Left kidney (tissue), 1 donor: ENCODE measurements at regions not wholly inside any gene's neighbourhood (a gene's known extent, or its start where the extent isn't known, plus 50 kb on each side); places are given as distances from the start of the nearest gene placed in this dataset.

Experiments used
- DNase-seq: peaks from one replicate; pipeline ENCODE4 v3.0.0-alpha.2; 2013

DNA sequence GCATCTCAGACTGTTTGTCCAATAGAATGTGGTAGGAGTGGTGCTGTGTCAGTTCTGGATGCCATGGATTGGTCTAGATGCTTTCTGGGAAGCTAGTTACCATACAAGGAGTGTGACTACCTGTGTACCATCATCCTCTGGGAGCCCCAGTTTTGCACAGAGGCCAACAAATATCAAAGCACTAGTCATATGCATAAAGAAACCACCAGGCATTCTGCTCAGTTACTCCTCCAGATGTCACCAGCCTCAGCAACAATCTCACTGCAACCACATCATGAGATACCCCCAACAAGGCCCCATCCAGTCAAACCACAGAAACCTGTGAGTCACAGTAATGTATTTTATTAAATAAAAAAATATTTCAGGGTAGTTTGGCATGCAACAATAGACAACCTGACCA lies 435.8 kb upstream of the CPEB2 start:
- no peak for DNase-seq

DNA sequence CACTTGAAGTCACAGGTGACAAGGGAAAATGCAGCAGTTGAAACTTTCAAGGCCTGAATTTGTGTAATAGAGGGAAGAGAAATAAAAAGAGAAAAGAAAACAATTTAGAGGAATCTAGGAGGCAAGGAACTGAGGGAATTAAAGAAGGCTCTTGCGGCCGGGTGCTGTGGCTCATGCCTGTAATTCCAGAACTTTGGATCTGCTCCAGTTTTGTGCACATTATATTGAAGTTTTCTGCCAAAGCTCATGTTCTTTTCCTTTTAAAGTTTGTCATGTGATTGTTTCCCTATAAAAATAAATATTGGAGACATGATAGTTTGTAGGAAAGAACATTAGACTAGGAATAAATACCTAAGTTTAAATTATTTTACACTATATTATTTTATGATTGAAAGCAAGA lies 433.9 kb upstream of the CPEB2 start:
- DNase-seq = no peak

DNA sequence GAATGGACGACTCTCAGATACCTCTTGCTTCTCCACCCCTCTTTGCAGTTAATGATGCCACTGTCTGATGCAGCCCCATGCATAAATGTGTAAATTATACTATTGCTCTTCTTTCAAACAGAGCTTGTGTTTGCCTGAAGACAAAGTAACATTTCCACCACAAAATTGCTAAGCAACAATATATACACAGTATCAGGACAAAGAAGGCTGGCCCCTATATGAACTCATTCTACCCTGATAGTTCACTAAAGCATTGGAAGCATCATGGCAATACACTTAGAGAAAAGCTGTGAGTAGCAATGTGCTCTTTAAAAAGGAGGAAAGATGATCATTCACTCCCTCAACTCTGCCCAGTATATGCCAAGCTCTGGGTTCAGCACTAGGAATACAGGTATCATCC lies 427.0 kb upstream of the CPEB2 start:
- no peak for DNase-seq

DNA sequence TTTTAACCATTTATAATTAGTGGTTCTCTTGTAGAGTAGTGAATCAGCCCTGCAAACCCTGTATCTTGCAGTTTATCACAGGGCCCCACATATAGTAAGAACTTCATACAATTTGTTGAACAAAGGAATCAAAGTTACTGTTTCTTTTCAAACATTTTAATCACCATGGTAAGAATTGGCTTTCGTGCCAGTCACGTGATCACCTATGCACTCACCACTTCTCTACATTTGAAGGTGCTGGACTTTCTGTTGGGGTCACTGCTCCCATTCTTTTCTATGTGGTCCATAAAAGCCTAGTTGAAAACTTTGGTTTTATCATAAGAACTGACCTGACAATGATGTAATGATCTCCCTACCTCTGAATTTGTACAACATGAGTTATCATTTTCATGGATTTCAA lies 426.4 kb upstream of the CPEB2 start:
- DNase-seq = no peak

DNA sequence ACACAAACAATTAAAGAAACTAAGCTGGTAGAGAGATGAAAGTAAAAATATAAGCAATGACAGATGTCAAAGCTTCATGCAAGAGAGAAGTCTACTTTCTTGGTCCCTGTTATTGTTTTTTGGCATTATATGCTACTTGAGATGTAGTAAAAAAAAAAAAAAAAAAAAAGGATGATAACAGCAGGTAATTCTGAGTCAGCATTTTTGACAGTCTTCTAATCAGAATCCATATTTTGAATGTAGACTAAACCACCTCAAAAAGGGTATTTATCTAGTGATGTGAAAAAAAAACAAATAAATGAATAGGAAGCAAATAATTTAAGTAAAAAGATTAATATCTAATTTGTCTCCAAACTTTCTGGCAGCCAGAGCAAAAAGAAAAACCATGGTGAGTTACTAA lies 422.2 kb upstream of the CPEB2 start:
- DNase-seq = no peak

DNA sequence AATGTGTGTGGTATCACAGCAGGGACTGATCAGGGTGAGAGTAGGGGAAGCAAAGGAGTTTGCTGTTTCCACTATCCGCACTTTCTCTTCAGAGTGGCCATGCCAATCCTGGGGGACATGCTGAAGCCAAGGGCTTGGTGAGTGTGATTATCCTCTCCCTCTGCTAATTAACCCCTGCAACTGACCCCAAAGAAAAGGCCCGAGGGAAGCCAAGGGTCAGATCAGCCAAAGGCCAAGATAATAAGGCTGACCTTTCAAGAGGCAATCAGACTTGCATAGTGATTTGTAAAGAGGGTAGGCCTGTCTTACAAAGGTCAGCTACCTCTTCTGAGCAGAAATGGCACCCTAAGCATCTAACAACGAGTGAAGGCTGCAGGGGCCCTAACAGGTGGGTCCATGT lies 420.5 kb upstream of the CPEB2 start:
- DNase-seq = no peak

DNA sequence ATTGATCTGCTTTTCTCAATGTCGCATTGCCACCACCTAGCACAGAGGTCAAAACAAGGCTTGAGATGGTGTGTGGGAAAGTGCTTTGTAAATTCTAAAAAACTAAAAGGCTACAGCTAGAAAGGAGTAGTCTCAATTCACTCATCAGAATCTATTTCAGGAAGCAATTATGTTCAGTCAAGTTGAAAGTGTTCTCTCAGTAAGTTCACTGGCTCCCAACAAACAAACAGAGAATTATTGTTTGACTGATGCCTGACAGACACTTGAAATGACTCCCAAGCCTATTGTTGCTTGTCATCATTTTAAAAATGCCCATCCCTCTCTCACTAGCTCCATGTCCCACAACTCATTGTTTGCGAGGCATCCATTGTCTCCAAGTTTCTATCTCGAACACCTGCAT lies 419.6 kb upstream of the CPEB2 start:
- DNase-seq = no peak

DNA sequence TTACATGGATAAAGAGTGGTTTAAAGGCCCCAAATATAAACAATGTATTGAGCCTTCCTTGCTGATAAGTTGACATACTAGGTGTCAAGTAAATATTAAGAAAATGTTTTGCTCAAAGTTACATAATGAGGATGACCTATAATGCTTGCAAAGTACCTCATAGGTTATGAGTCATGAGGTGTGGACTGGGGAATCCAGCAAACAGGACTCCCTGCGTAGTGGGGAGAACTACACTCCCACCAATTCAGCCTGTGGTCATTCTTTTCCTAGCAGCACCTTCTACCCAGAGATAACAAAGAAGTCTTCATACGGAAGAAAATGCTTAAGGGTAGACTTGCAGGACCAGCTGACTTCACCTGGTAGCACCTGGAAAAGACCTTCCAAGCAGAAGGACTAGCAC lies 418.9 kb upstream of the CPEB2 start:
- DNase-seq = no peak

DNA sequence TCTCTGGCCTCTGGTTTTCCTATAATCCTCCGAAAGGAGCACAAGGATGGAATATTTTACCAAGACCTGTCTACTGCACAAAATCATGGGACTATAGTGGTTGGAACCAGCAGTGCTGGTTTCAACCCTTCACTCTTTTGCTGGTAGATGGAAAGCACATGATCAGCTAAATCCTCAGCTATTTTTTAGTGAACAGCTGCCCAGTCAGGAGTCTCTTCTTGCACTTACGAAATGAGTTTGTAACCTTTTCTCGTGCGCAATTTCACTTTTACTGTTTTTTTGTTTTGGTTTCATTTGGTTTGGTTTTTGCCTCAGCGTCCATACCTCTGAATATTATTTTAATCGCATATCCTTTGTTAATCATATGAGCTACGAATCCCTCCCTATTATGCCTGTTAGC lies 418.5 kb upstream of the CPEB2 start:
- DNase-seq = no peak

DNA sequence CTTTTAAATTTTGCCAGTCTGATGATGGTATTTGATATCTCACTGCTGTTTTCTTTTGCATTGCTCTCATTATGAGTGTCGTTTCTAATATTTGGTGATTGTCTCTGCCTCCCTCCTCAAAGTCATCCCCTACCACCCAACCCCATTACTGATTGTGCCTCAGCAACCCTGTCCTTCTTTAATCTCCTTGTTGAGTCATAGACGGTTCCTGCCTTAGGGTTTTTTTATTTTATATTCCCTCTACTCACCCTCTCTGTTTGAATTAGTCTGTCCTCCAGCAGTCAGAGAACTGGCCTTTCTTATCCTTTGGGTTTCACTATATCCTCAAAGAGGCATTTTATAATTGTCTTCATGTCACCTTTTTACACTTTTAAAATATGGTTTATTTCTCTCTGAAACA lies 409.3 kb upstream of the CPEB2 start:
- DNase-seq = no peak

DNA sequence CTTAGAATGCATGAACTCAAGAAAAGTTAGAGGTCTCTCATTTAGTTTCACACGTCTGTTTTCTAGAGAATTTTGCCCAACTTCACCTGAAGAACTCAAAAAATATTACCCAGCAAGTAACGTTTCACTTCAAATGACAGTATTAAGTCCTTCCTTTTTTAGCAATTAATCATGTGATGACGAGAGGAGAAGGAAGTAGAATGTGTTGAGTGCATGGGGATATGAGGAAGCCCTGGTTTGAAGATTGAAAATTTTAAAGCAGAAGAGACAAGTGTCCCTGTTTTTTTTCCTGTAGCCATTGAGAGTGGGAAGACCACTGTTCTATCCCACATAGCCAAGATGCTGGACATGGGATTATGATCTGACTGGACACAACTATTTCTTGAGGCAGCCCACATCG lies 406.3 kb upstream of the CPEB2 start:
- DNase-seq = no peak

DNA sequence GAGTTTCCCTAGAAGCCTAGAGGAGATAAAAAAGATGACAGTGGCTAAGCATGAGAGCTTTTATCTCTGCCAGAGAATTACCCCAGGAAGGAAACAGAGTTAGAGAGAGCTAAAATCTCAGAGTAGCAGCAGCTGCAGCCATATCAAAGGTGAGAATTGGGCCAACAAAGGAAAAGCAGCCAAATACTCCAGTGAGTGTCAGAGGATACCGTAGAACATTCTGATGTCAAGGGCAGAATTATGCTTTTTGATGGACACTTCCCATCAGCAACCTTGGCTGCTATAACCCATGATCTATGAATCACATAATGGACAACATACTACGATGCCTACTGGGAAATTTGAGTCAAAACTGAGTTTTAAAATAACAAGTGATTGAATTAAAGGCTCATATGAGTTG lies 405.8 kb upstream of the CPEB2 start:
- no peak for DNase-seq

DNA sequence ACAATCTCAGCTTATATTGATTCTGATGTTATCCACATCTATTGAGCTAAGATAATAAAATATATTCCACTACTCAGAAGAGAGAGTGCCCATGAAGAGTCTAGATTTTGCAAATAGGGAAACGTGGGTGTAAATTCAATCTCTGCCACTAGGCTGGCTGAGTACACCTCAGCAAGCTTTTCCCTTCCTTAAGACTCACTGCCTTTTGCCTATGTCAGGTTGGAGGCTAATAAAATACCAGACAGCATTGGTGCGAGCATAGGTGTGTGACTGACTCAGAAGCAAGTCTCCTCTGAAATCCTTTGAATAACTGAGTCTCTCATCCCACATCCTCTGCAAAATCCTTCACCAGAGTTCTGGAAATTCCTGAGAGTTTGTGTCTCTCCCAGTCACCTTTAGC lies 405.4 kb upstream of the CPEB2 start:
- DNase-seq = no peak

DNA sequence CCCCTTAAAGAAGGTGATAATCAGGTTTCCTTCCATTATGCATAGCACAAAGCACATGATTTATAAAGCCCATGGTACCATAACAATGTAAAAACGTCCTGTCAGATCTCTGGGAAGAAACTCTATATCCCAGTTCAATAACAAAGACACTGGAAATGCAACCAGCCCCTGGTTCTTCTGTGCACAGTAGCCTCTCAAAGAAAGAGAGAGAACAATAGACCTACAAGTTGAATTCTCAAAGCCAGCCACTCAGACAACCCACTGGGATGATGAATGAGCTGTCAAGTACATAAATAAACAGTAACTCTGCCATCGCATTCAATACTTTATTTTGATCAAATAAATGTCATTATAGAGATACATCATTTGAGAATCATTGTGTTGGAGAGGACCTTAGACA lies 400.1 kb upstream of the CPEB2 start:
- DNase-seq = no peak

DNA sequence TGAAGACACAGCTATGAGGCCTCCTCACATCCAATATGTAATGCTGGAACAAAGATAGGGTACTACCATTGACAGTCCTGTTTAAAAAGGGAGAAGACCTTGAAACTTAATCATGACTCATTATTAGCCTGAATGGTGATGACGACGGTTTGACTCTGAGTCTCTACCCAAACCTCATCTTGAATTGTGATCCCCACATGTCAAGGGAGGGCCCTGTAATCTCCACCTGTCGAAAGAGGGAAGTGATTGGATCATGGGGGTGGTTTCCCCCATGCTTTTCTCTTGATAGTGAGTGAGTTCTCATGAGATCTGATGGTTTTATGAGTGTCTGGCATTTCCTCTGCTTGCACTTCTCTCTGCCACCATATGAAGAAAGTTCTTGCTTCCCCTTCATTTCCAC lies 395.3 kb upstream of the CPEB2 start:
- no peak for DNase-seq

DNA sequence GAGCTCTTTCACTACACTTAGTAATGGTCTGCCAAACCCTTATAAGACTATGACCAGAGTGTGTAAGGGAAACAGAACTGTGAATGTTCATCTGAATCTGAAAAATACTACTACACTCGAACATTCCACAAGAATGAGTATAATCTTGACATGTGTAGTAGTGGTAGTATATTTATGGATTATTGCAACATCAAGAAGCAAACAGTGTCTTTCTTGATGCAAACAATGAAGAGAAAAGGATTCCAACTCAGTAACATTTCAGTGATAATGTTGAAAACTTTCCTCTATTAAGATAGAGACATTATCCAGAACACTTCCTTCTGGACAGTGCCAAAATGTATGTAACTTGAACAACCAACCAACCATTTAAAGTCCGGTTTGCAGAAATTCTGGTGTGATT lies 394.7 kb upstream of the CPEB2 start:
- no peak for DNase-seq

DNA sequence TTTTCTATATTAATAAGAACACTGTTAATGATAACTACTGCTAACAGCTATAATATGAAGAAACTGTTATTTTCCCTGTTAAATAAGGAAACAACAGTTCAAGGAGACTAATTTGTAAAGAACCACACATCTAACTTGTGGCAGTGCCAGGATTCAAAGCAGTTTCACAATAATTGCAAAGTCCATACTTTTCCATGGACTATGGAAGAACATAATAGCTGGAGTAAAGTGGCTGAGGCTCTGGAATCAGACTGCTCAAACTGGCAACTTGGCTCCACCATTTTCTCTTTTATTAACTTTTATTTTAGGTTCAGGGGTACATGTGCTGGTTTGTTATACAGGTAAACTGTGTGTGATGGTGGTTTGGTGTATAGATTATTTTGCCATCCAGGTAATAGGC lies 393.7 kb upstream of the CPEB2 start:
- no peak for DNase-seq

DNA sequence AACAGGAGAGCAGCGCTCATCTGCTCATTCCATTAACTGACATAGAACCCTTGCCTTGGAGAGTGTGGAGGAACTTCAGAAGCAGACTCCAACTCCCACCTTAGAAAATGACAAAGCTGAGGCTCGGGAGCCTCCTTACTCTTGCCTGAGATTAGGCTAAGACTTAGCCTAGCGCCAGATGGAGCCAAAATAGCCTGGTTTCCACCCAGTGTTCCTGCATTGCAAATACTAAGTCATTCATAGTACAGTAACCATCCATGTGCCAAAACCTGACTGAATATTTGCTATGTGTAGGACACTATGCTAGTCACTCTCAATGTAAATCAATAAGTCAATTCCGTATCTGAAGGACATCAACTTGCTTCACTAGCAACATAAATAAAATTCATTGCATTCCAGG lies 387.4 kb upstream of the CPEB2 start:
- DNase-seq = no peak

DNA sequence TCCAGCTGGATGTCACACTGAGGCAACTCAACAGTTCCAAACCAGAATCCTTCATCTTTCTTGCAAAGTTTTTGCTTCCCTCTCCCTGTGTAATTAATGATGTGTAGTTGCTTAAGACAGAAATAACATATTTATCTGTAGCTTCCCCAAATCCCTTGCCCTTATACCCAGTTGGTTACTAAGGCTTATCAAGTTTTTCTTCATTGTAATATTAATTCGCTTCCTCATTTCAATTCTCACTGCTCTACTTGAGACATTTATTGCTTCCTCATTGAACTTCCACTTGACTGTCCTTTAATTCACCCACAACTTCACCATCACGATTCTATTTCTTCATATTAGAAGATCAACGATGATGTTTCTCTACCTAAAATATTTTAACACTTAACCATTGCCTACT lies 386.6 kb upstream of the CPEB2 start:
- DNase-seq = no peak

DNA sequence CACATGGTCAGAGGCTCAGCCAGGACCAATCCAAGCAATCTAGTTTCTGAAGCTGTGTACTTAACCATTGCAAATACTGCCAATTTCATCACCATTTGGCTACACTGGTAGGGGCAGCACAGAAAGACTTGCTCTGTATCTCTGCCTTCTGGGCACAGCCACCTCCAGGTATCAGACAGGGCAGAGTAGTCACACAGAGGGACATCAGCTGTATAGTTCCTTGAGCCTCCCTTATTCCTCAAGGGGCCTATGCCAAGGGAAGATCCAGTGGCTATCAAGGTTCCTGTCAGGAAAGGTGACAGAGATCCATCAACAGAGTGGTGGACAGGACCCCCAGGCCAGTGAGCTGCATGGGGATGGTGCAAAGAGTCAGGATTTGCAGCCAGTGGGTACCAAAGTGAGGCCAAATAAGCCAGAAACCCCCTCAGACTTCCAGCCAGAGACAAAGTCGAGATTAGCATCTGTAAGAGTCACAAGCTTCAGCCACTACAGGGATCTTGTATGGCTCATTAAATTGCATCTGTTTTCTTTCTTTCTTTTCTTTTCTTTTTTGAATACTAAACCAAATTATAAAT lies 381.6 kb upstream of the CPEB2 start:
- DNase-seq = no peak

DNA sequence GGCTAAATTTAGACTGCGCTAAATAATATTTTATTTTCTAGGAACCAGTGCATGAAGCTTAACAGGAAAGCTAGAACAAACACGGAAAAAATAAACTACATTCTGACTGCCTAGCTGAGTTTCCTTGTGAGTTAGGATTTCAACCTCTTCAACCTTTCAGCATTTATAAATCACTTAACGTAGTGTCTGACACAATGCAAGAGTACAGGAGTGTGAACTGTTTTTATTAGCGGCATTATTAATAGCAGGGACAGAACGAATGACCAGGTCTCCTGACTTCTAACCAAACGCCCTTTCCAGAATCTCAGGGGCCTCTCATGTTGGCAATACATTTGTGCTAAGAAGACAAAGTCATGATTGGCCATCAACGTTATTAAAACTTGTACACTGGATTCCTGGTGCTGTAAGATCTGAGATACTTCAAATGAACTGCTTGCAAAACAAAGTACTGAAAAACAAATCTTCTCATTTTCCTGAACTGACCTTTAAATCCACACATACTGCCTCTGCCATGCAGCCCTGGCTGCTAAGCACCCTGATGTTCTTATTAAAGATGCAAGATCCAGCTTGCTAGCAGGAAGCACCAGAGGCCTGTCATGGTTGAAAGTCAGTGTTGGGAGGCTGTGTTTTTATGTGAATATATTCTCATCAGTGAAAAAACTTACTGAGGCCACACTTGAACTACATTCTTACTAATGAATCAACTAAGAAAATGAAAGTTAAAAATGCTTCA lies 380.4 kb upstream of the CPEB2 start:
- DNase-seq = peak; percentile 1

DNA sequence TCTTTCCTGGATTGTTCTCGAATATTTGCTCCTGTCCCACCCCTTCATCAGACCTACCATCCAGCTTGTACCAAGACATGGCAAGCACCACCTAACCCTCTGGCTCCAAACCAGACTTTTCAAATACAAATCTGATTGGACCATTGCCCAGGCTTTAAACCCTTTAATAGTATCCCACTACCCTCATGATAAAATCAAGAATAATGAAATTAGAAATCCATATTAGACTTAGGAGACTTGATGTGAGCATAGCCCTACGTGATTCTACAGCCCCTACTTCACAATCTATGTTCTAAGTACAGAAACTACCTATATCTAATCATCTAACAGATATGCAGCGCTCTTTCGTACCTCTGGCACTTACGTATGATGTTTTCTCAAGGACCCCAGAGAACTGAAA lies 375.2 kb upstream of the CPEB2 start:
- no peak for DNase-seq

DNA sequence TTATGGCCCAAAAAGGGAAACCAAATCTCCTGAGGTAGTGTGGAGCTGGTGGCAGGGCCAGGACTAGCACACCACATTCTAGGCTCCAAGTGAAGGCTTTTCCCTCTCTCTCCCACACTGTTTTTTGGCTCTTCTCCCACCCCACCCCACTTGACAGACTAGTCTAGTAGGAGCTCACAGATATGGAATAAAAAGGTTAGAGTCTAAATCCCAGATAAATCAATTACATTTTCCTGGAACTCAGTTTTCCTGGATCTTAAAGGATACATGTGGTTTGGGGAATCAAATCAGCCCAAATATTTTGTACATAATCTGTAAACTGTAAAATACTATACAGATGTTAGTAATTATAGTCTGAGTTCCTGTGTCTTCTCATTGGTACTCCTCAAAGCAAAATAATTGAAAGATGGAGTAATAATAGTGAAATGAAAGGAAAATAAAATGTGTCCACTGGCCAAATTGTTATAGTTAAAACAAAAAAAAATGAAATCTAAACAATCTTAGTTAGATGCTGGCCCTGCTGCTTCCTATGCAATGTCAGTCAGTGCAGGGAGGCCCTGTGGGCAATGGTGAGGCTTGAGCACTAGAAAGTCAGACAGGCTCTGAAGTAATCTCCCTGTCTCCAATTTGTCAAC lies 370.4 kb upstream of the CPEB2 start:
- DNase-seq = no peak

DNA sequence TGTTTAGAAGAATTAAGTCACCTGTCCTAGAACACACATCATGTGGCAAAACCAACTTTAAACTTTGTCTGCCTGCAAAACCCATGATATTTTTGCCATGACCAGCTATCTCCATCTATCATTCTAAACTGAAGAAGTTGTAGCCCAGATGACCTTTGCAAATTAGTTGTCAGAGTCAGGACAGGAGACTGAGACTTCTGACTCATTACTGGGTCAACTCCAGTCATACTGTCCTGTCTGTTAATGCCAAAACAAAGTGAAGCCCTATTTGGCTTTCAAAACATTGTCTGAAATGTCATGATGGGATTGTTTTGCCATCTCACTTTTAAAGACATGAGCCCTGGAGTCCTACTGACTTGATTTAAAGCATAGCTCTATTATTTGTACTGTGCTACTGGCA lies 365.7 kb upstream of the CPEB2 start:
- DNase-seq = no peak
